SK-N-SH (cell line): ENCODE measurements at regions not wholly inside any gene's neighbourhood (a gene's known extent, or its start where the extent isn't known, plus 50 kb on each side); places are given as distances from the start of the nearest gene placed in this dataset.

ENCODE experiments used
- CTCF ChIP-seq: fragments of 200-600 bp; sonication (generic); IDR thresholded peaks from 2 replicates; pipeline ENCODE4 v1.6.1; 2017; ENCODE audit warnings: antibody characterized with exemption, mild to moderate bottlenecking, moderate library complexity
- EZH2phosphoT487 ChIP-seq: fragments of 200-600 bp; sonication (generic); IDR thresholded peaks from 2 replicates; pipeline ENCODE4 v1.6.1; 2017; ENCODE audit warnings: low read depth, mixed run types, mild to moderate bottlenecking, antibody characterized with exemption, moderate library complexity, borderline replicate concordance
- POLR2AphosphoS5 ChIP-seq: IDR thresholded peaks from 2 replicates; pipeline ENCODE4 v1.6.1; 2012; ENCODE audit warnings: low read depth, low read length
- RAD21 ChIP-seq: IDR thresholded peaks from 2 replicates; pipeline ENCODE4 v1.6.1; 2012; ENCODE audit warnings: mild to moderate bottlenecking, low read length
- RCOR1 ChIP-seq: fragments of 150-350 bp; IDR thresholded peaks from 2 replicates; pipeline ENCODE4 v1.6.1; 2017; ENCODE audit warnings: antibody characterized with exemption, low read length
- RXRA ChIP-seq: IDR thresholded peaks from 2 replicates; pipeline ENCODE4 v1.4.0; 2012; ENCODE audit warnings: low read depth, mild to moderate bottlenecking, borderline replicate concordance
- TF ChIP-seq, protein P1 (sequence below): IDR thresholded peaks from 2 replicates; pipeline ENCODE4; 2012
- TF ChIP-seq, protein P2 (sequence below): IDR thresholded peaks from 2 replicates; pipeline ENCODE4 v1.4.0; 2012; ENCODE audit warnings: low read depth
- TF ChIP-seq, protein P3 (sequence below): fragments of 150-350 bp; IDR thresholded peaks from 2 replicates; pipeline ENCODE4 v1.6.1; 2017; ENCODE audit warnings: antibody characterized with exemption, low read length, low read depth, borderline replicate concordance

DNA sequence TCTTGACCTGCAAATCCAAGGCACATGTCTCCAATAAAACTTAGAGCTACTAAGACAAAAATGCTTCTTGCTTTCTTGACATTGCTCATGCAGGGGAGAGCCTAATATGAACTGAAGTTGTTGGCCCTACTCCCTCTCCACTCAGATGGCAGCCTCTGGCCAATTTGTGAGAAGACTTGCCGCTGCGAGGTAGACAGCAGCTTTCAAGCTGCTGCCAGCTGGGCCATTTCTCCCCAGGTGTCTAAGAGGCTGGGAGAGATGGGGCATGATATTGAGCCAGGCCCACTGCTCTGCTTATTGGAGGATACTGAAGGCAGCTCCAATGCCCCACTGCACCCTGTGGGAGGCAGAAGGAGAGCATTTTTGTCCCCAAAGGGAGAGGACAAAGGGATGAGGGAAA, 380.5 kb downstream of the RASEF start:
- TF ChIP-seq EZH2phosphoT487, result no peak
- no peak for TF ChIP-seq RAD21
- no peak for TF ChIP-seq CTCF
- TF ChIP-seq, protein P1, sequence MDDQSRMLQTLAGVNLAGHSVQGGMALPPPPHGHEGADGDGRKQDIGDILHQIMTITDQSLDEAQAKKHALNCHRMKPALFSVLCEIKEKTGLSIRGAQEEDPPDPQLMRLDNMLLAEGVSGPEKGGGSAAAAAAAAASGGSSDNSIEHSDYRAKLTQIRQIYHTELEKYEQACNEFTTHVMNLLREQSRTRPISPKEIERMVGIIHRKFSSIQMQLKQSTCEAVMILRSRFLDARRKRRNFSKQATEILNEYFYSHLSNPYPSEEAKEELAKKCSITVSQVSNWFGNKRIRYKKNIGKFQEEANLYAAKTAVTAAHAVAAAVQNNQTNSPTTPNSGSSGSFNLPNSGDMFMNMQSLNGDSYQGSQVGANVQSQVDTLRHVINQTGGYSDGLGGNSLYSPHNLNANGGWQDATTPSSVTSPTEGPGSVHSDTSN, result no peak
- TF ChIP-seq RCOR1, result no peak
- TF ChIP-seq POLR2AphosphoS5, result no peak
- TF ChIP-seq RXRA, result no peak
- TF ChIP-seq, protein P2, sequence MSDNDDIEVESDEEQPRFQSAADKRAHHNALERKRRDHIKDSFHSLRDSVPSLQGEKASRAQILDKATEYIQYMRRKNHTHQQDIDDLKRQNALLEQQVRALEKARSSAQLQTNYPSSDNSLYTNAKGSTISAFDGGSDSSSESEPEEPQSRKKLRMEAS, result no peak
- TF ChIP-seq, protein P3, sequence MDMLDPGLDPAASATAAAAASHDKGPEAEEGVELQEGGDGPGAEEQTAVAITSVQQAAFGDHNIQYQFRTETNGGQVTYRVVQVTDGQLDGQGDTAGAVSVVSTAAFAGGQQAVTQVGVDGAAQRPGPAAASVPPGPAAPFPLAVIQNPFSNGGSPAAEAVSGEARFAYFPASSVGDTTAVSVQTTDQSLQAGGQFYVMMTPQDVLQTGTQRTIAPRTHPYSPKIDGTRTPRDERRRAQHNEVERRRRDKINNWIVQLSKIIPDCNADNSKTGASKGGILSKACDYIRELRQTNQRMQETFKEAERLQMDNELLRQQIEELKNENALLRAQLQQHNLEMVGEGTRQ, result no peak
